Fibroblast of lung (primary cell): ENCODE measurements at regions not wholly inside any gene's neighbourhood (a gene's known extent, or its start where the extent isn't known, plus 50 kb on each side); places are given as distances from the start of the nearest gene placed in this dataset.

Experiments used
- EZH2 ChIP-seq: IDR thresholded peaks from 2 replicates; pipeline ENCODE4 v1.5.1; 2012; ENCODE audit warnings: low read length, control low read depth, mild to moderate bottlenecking; ENCODE audit errors: missing control alignments
- TF ChIP-seq, protein P1 (sequence below), 2 donors: IDR thresholded peaks in 1 of 2; conservative IDR thresholded peaks in 1 of 2; 1 replicate in 1 of 2; 2 replicates in 1 of 2; pipeline ENCODE4 v1.5.1; 2011 to 2012; ENCODE audit warnings: low read length in 2 of 2, control low read depth in 1 of 2, inconsistent platforms in 1 of 2, low read depth in 1 of 2, mild to moderate bottlenecking in 1 of 2

GRCh38 chr3:160152638-160153037 lies 72.6 kb upstream of the C3orf80 start:
- TF ChIP-seq, protein P1, sequence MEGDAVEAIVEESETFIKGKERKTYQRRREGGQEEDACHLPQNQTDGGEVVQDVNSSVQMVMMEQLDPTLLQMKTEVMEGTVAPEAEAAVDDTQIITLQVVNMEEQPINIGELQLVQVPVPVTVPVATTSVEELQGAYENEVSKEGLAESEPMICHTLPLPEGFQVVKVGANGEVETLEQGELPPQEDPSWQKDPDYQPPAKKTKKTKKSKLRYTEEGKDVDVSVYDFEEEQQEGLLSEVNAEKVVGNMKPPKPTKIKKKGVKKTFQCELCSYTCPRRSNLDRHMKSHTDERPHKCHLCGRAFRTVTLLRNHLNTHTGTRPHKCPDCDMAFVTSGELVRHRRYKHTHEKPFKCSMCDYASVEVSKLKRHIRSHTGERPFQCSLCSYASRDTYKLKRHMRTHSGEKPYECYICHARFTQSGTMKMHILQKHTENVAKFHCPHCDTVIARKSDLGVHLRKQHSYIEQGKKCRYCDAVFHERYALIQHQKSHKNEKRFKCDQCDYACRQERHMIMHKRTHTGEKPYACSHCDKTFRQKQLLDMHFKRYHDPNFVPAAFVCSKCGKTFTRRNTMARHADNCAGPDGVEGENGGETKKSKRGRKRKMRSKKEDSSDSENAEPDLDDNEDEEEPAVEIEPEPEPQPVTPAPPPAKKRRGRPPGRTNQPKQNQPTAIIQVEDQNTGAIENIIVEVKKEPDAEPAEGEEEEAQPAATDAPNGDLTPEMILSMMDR (conservative IDR thresholded peaks at IDR 0.05 in 1 of 2, IDR thresholded peaks at IDR 0.05 in 1 of 2; ENCODE audit: low read depth in 1 of 2, low read length in 2 of 2): no peak
- no peak for TF ChIP-seq EZH2
